PC-3 (cell line): ENCODE measurements at regions not wholly inside any gene's neighbourhood (a gene's known extent, or its start where the extent isn't known, plus 50 kb on each side); places are given as distances from the start of the nearest gene placed in this dataset.

Experiments used
- ATAC-seq: fragments of 200-7000 bp; cut with Tn5 transposase; 2 replicates; pipeline ENCODE4 v1.9.1; 2020; ENCODE audit warnings: mild to moderate bottlenecking, moderate library complexity
- BruUV-seq: library from RNA; stranded (reverse); fragments of 400-500 nt; replicated peaks from 2 replicates; lab custom pipeline; 2021; lab: Mats Ljungman, UMichigan
- CTCF ChIA-PET: fragments of 300-600 bp; sonication (Branson Sonifier 250); formaldehyde crosslinking; loops from one replicate; lab custom pipeline; 2022; ENCODE audit warnings: antibody characterized with exemption; lab: Charles Lee
- POLR2A ChIA-PET: fragments of 300-600 bp; sonication (Branson Sonifier 250); formaldehyde crosslinking; loops from one replicate; lab custom pipeline; 2022; ENCODE audit warnings: antibody characterized with exemption; ENCODE audit not compliant: unreplicated experiment; lab: Charles Lee
- DNase-seq: peaks from one replicate; pipeline ENCODE4 v3.0.0-alpha.2; 2015
- H2AFZ ChIP-seq: fragments of 300-600 bp; sonication (generic); 2 replicates; pipeline ENCODE4 v1.6.0; 2016; ENCODE audit warnings: antibody characterized with exemption, low read length
- H3F3A ChIP-seq: fragments of 300-600 bp; sonication (generic); one replicate; pipeline ENCODE4 v1.6.0; 2017; ENCODE audit warnings: antibody characterized with exemption, low read length, control low read depth, mild to moderate bottlenecking; ENCODE audit not compliant: unreplicated experiment
- H3K27ac ChIP-seq: fragments of 300-600 bp; sonication (generic); 2 replicates; pipeline ENCODE4 v1.5.1; 2016; ENCODE audit warnings: mild to moderate bottlenecking, low read length
- H3K27me3 ChIP-seq: fragments of 300-600 bp; sonication (generic); 2 replicates; pipeline ENCODE4 v1.6.1; 2016; ENCODE audit warnings: low read length, mixed read lengths
- H3K36me3 ChIP-seq: fragments of 300-600 bp; sonication (generic); 2 replicates; pipeline ENCODE4 v1.6.1; 2016; ENCODE audit warnings: low read depth, mixed run types, low read length, mixed read lengths
- H3K4me1 ChIP-seq: fragments of 300-600 bp; sonication (generic); 2 replicates; pipeline ENCODE4 v1.5.1; 2016; ENCODE audit warnings: low read length; ENCODE audit not compliant: insufficient read depth
- H3K4me2 ChIP-seq: fragments of 300-600 bp; sonication (generic); 2 replicates; pipeline ENCODE4 v1.6.0; 2016; ENCODE audit warnings: low read length
- H3K4me3 ChIP-seq: fragments of 300-600 bp; sonication (generic); 2 replicates; pipeline ENCODE4 v1.5.1; 2016; ENCODE audit warnings: mild to moderate bottlenecking, low read length, mixed read lengths
- H3K79me2 ChIP-seq: fragments of 300-600 bp; sonication (generic); 2 replicates; pipeline ENCODE4 v1.6.1; 2017; ENCODE audit warnings: low read length, mixed read lengths
- H3K9ac ChIP-seq: fragments of 300-600 bp; sonication (generic); 2 replicates; pipeline ENCODE4 v1.6.0; 2016; ENCODE audit warnings: mild to moderate bottlenecking, low read length
- H3K9me2 ChIP-seq: fragments of 300-600 bp; sonication (generic); replicated peaks from 2 replicates; pipeline ENCODE4 v1.6.1; 2016; ENCODE audit warnings: mixed run types, low read length, mixed read lengths
- H3K9me3 ChIP-seq: fragments of 300-600 bp; sonication (generic); 2 replicates; pipeline ENCODE4 v1.6.1; 2016; ENCODE audit warnings: low read length, mixed read lengths
- H4K20me1 ChIP-seq: fragments of 300-600 bp; sonication (generic); 2 replicates; pipeline ENCODE4 v1.6.1; 2016; ENCODE audit warnings: low read length, mixed read lengths
- EZH2 ChIP-seq: fragments of 300-600 bp; sonication (generic); IDR thresholded peaks from one replicate; pipeline ENCODE4 v1.6.1; 2017; ENCODE audit warnings: antibody characterized with exemption, mild to moderate bottlenecking, low read length; ENCODE audit not compliant: unreplicated experiment
- EZH2phosphoT487 ChIP-seq: fragments of 300-600 bp; sonication (generic); IDR thresholded peaks from 2 replicates; pipeline ENCODE4 v1.6.1; 2018; ENCODE audit warnings: mild to moderate bottlenecking, antibody characterized with exemption, low read length, borderline replicate concordance
- intact Hi-C: fragments of 100-400 bp; cut with micrococcal nuclease; formaldehyde crosslinking; loops from 2 replicates; pipeline ENCODE4 v1.9.0; 2023
- TF ChIP-seq, protein P1 (sequence below): fragments of 300-600 bp; sonication (generic); conservative IDR thresholded peaks from 2 replicates; pipeline ENCODE4 v1.5.1; 2017; ENCODE audit warnings: antibody characterized with exemption, low read depth, mild to moderate bottlenecking, low read length

DNA sequence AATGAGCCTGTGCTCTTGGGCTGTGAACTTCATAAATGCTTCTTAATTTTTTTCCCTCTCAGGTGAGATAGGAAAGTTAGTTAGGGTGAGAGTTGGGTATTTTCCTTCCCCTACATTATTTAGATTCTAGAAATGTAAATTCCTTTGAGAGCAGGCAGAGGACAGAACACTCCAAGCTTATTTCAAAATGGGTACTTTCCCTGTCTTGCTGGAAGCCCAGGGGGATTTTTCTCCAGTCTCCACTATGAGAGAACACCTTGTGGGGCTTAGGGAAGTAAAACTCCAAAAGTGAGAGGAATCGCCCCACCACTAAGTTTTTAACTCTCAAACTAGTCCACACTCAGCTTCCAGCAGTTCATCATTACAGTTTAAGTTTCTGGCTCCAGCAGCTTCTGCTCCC lies 253.2 kb upstream of the CTAGE1 start:
- ATAC-seq (no peak), DNase-seq (no peak)
- Histone ChIP-seq H3K79me2 (no peaks in the 10 kb centered on the region), H3K4me1 (peaks cover 37% of the 10 kb centered on the region), H3K27me3 (no peaks in the 10 kb centered on the region), H3K9me3 (no peaks in the 10 kb centered on the region), H3K27ac (no peak overlapping the region), H4K20me1 (no peaks in the 10 kb centered on the region), H2AFZ (no peak overlapping the region), H3K4me3 (no peak overlapping the region), H3K9me2 (no peaks in the 10 kb centered on the region), H3K36me3 (no peaks in the 10 kb centered on the region), H3F3A (no peaks in the 10 kb centered on the region), H3K9ac (no peak overlapping the region), H3K4me2 (no peak overlapping the region)
- intact Hi-C loops = no loop called here
- TF ChIP-seq EZH2 = no peak
- TF ChIP-seq, protein P1, sequence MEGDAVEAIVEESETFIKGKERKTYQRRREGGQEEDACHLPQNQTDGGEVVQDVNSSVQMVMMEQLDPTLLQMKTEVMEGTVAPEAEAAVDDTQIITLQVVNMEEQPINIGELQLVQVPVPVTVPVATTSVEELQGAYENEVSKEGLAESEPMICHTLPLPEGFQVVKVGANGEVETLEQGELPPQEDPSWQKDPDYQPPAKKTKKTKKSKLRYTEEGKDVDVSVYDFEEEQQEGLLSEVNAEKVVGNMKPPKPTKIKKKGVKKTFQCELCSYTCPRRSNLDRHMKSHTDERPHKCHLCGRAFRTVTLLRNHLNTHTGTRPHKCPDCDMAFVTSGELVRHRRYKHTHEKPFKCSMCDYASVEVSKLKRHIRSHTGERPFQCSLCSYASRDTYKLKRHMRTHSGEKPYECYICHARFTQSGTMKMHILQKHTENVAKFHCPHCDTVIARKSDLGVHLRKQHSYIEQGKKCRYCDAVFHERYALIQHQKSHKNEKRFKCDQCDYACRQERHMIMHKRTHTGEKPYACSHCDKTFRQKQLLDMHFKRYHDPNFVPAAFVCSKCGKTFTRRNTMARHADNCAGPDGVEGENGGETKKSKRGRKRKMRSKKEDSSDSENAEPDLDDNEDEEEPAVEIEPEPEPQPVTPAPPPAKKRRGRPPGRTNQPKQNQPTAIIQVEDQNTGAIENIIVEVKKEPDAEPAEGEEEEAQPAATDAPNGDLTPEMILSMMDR = no peak
- TF ChIP-seq EZH2phosphoT487 = no peak
- ChIA-PET POLR2A (no interaction called here), CTCF (no interaction called here)
- BruUV-seq = no TSS peak

DNA sequence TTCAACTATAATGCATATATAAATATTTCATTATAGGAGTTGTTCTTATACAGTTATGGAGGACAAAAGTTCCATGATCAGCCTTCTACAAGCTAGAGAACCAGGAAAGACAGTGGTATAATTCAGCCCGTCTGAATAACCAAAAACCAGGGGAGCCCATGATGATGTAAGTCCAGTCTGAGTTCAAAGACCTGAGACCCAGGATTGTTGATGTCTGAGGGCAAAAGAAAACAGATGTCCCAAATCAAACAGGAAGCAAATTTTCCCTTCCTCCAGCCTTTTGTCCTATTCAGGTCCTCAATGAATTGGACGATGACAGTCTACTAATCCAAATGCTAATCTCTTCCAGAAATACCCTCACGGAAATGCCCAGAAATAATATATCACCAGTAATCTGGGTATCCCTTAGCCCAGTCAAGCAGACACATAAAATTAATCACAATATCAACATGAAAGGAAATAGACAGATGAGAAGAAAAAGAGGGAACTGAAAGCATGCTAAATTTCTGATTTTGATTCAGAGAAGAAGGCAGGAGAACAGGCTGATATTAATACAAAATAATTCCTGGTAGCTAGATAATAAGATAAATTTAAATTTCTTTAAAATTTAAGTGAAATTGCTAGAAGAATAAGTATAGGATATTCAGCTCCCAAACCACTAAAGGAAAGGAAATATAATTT lies 255.6 kb upstream of the CTAGE1 start:
- no peak overlapping the region for H3K4me2 ChIP-seq
- BruUV-seq = no TSS peak

GRCh38 chr18:22674272-22674671 lies 256.6 kb upstream of the CTAGE1 start:
- H3K9me3 ChIP-seq = no peaks in the 10 kb centered on the region
- no peak overlapping the region for H3K4me3 ChIP-seq
- no peaks in the 10 kb centered on the region for H3K36me3 ChIP-seq
- intact Hi-C loops = no loop called here
- no peak overlapping the region for H2AFZ ChIP-seq
- peak overlapping the region; percentile 60 for H3K27ac ChIP-seq
- no peaks in the 10 kb centered on the region for H3K9me2 ChIP-seq
- peak; percentile 96 for ATAC-seq
- peaks cover 27% of the 10 kb centered on the region for H3K4me1 ChIP-seq
- TF ChIP-seq EZH2phosphoT487 = no peak
- TF ChIP-seq EZH2 = no peak
- TF ChIP-seq, protein P1 = no peak
- peak overlapping the region; percentile 38 for H3K4me2 ChIP-seq
- H3K79me2 ChIP-seq = no peaks in the 10 kb centered on the region
- ChIA-PET CTCF (no interaction called here), POLR2A (no interaction called here)
- H4K20me1 ChIP-seq = no peaks in the 10 kb centered on the region
- BruUV-seq = no TSS peak
- DNase-seq = peak; percentile 75
- H3K27me3 ChIP-seq = no peaks in the 10 kb centered on the region
- no peaks in the 10 kb centered on the region for H3F3A ChIP-seq
- no peak overlapping the region for H3K9ac ChIP-seq

More for the DNA sequence above, 255.6 kb upstream of the CTAGE1 start:
- Histone ChIP-seq H3K9me2 (no peaks in the 10 kb centered on the region), H3K4me3 (no peak overlapping the region), H3K9ac (no peak overlapping the region), H3K27ac (no peak overlapping the region), H3K79me2 (no peaks in the 10 kb centered on the region), H3F3A (no peaks in the 10 kb centered on the region), H3K4me1 (peaks cover 35% of the 10 kb centered on the region), H4K20me1 (no peaks in the 10 kb centered on the region), H3K27me3 (no peaks in the 10 kb centered on the region), H3K9me3 (no peaks in the 10 kb centered on the region), H3K36me3 (no peaks in the 10 kb centered on the region), H2AFZ (no peak overlapping the region)
- ChIA-PET POLR2A (no interaction called here), CTCF (no interaction called here)
- no peak for ATAC-seq
- no peak for TF ChIP-seq EZH2phosphoT487
- TF ChIP-seq, protein P1 = no peak
- no peak for DNase-seq
- intact Hi-C loops = no loop called here
